B cell (primary cell): ENCODE measurements at regions not wholly inside any gene's neighbourhood (a gene's known extent, or its start where the extent isn't known, plus 50 kb on each side); places are given as distances from the start of the nearest gene placed in this dataset.

Experiments
- ATAC-seq: fragments of 200-7000 bp; cut with Tn5 transposase; one replicate; pipeline ENCODE4 v1.10.0; 2021; ENCODE audit warnings: low read depth, mild to moderate bottlenecking, moderate number of reproducible peaks, moderate library complexity
- CTCF ChIA-PET: fragments of 350-600 bp; sonication (Branson Sonifier 250); formaldehyde crosslinking; loops from one replicate; lab custom pipeline; 2021; ENCODE audit warnings: antibody characterized with exemption, inconsistent platforms; lab: Charles Lee
- POLR2A ChIA-PET: fragments of 350-600 bp; sonication (Branson Sonifier 250); formaldehyde crosslinking; loops from one replicate; lab custom pipeline; 2021; ENCODE audit warnings: antibody characterized with exemption; lab: Charles Lee
- DNase-seq: peaks from one replicate; pipeline ENCODE4 v3.0.0; 2013
- H2AFZ ChIP-seq: 2 replicates; pipeline ENCODE4 v1.6.1; 2012; ENCODE audit warnings: mild to moderate bottlenecking, low read depth, low read length; ENCODE audit not compliant: insufficient read depth, poor library complexity, severe bottlenecking
- H3K27ac ChIP-seq, 2 donors: 1 replicate in 1 of 2; 2 replicates in 1 of 2; pipeline ENCODE4 v1.5.1; 2012 to 2013; ENCODE audit warnings: low read length in 2 of 2, mild to moderate bottlenecking in 2 of 2, moderate library complexity in 1 of 2
- H3K27me3 ChIP-seq, 4 experiments: fragments of 200-600 bp in 1 of 4; sonication (generic) in 1 of 4; replicated peaks in 1 of 4; 1 replicate in 2 of 4; 2 replicates in 2 of 4; pipeline versions ENCODE4 v1.6.1 to v1.7.0; 2013 to 2016; ENCODE audit warnings: low read length in 3 of 4, mild to moderate bottlenecking in 2 of 4, mixed read lengths in 1 of 4, moderate library complexity in 1 of 4; ENCODE audit not compliant: insufficient read depth in 4 of 4, control insufficient read depth in 3 of 4; ENCODE audit errors: control extremely low read depth in 1 of 4
- H3K36me3 ChIP-seq, 2 experiments: replicated peaks in 1 of 2; 1 replicate in 1 of 2; 2 replicates in 1 of 2; pipeline versions ENCODE4 v1.6.1 to v1.7.1; 2013; ENCODE audit warnings: low read length in 1 of 2; ENCODE audit not compliant: insufficient read depth in 2 of 2, control insufficient read depth in 1 of 2; ENCODE audit errors: control extremely low read depth in 1 of 2, extremely low read depth in 1 of 2
- H3K4me1 ChIP-seq, 2 donors: fragments of 200-600 bp in 1 of 2; sonication (generic) in 1 of 2; 1 replicate in 1 of 2; 2 replicates in 1 of 2; pipeline versions ENCODE4 v1.5.1 to v1.6.1; 2013 to 2017; ENCODE audit warnings: low read length in 2 of 2; ENCODE audit not compliant: control insufficient read depth in 2 of 2, insufficient read depth in 2 of 2
- H3K4me2 ChIP-seq: replicated peaks from 2 replicates; pipeline ENCODE3; 2012; ENCODE audit warnings: mild to moderate bottlenecking, low read depth, low read length; ENCODE audit not compliant: poor library complexity, severe bottlenecking
- H3K4me3 ChIP-seq, 5 experiments: fragments of 200-600 bp in 1 of 5; sonication (generic) in 1 of 5; 1 replicate in 3 of 5; 2 replicates in 2 of 5; pipeline versions ENCODE4 v1.5.1 to v1.7.0; 2011 to 2016; ENCODE audit warnings: low read length in 4 of 5, mild to moderate bottlenecking in 4 of 5, low read depth in 2 of 5, control low read depth in 1 of 5, moderate library complexity in 1 of 5; ENCODE audit not compliant: insufficient read depth in 1 of 5; ENCODE audit errors: control extremely low read depth in 1 of 5, extremely low read depth in 1 of 5
- H3K79me2 ChIP-seq: fragments of 200-600 bp; sonication (generic); one replicate; pipeline ENCODE4 v1.6.0; 2016; ENCODE audit warnings: low read length; ENCODE audit not compliant: control insufficient read depth, insufficient read depth
- H3K9ac ChIP-seq: fragments of 200-600 bp; sonication (generic); 2 replicates; pipeline ENCODE4 v1.6.1; 2017; ENCODE audit warnings: mild to moderate bottlenecking, low read length, moderate library complexity
- H3K9me3 ChIP-seq, 3 donors: one replicate each; pipeline versions ENCODE4 v1.6.1 to v1.7.1; 2013; ENCODE audit warnings: low read length in 2 of 3; ENCODE audit not compliant: control insufficient read depth in 2 of 3, insufficient read depth in 1 of 3; ENCODE audit errors: control extremely low read depth in 1 of 3
- H4K20me1 ChIP-seq: 2 replicates; pipeline ENCODE4 v1.6.0; 2012; ENCODE audit warnings: mild to moderate bottlenecking, low read length; ENCODE audit not compliant: insufficient read depth, control insufficient read depth, poor library complexity, severe bottlenecking
- H3K27ac Mint-ChIP-seq: one replicate; pipeline ENCODE4 v1.8.0; 2021; ENCODE audit warnings: mixed read lengths
- H3K27me3 Mint-ChIP-seq: one replicate; pipeline ENCODE4 v1.8.0; 2021; ENCODE audit warnings: mixed read lengths
- H3K4me1 Mint-ChIP-seq: one replicate; pipeline ENCODE4 v1.8.0; 2021; ENCODE audit warnings: mixed read lengths
- H3K4me3 Mint-ChIP-seq: one replicate; pipeline ENCODE4 v1.8.0; 2021; ENCODE audit warnings: mixed read lengths
- H3K9me3 Mint-ChIP-seq: one replicate; pipeline ENCODE4 v1.8.0; 2022; ENCODE audit warnings: mixed read lengths; ENCODE audit not compliant: insufficient read depth
- EZH2 ChIP-seq: IDR thresholded peaks from 2 replicates; pipeline ENCODE4 v1.6.1; 2012; ENCODE audit warnings: borderline replicate concordance, low read depth, mild to moderate bottlenecking, moderate library complexity, low read length; ENCODE audit not compliant: insufficient read depth, poor library complexity, severe bottlenecking
- WGBS: methylation state at CpG from one replicate; pipeline ENCODE4 v1.1.5; 2013; ENCODE audit warnings: missing lambda C conversion rate; ENCODE audit not compliant: insufficient coverage; 5-methylcytosine and 5-hydroxymethylcytosine counted together
- intact Hi-C: fragments of 100-400 bp; cut with micrococcal nuclease; formaldehyde crosslinking; loops from one replicate; pipeline ENCODE4 v1.10.0; 2022
- TF ChIP-seq, protein P1 (sequence below): fragments of 200-600 bp; IDR thresholded peaks from one replicate; pipeline ENCODE4 v1.8.0; 2022; ENCODE audit warnings: antibody characterized with exemption, mild to moderate bottlenecking

- ChIA-PET POLR2A (no interaction called here), CTCF (interaction anchor here (1.0 kb wide), 1 partner anchor 11 kb away, joined by 3 read pairs; no protein-coding TSS in a partner anchor)
- intact Hi-C loops, result no loop called here
- Histone ChIP-seq H3K36me3 (no peaks in the 10 kb centered on the region), H2AFZ (no peak overlapping the region), H3K27ac (no peak overlapping the region), H3K9ac (no peak overlapping the region), H4K20me1 (no peaks in the 10 kb centered on the region), H3K4me3 (no peak overlapping the region), H3K27me3 (no peaks in the 10 kb centered on the region), H3K4me2 (no peak overlapping the region), H3K4me1 (no peaks in the 10 kb centered on the region), H3K79me2 (no peaks in the 10 kb centered on the region), H3K9me3 (no peaks in the 10 kb centered on the region)
- Mint-ChIP-seq H3K9me3 (no peaks in the 10 kb centered on the region), H3K4me1 (no peaks in the 10 kb centered on the region), H3K4me3 (no peak overlapping the region), H3K27ac (no peak overlapping the region), H3K27me3 (peaks cover 17% of the 10 kb centered on the region)
- no peak for DNase-seq
- WGBS, result 46% methylated on average over 4 of the region's 5 CpGs
- TF ChIP-seq, protein P1, sequence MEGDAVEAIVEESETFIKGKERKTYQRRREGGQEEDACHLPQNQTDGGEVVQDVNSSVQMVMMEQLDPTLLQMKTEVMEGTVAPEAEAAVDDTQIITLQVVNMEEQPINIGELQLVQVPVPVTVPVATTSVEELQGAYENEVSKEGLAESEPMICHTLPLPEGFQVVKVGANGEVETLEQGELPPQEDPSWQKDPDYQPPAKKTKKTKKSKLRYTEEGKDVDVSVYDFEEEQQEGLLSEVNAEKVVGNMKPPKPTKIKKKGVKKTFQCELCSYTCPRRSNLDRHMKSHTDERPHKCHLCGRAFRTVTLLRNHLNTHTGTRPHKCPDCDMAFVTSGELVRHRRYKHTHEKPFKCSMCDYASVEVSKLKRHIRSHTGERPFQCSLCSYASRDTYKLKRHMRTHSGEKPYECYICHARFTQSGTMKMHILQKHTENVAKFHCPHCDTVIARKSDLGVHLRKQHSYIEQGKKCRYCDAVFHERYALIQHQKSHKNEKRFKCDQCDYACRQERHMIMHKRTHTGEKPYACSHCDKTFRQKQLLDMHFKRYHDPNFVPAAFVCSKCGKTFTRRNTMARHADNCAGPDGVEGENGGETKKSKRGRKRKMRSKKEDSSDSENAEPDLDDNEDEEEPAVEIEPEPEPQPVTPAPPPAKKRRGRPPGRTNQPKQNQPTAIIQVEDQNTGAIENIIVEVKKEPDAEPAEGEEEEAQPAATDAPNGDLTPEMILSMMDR, result no peak
- no peak for TF ChIP-seq EZH2
- no peak for ATAC-seq
Measured at GRCh38 chr2:182636699-182637098, 79.4 kb upstream of the DNAJC10 start.

- Mint-ChIP-seq H3K9me3 (no peaks in the 10 kb centered on the region), H3K4me1 (peaks cover 2% of the 10 kb centered on the region), H3K27me3 (peaks cover 7% of the 10 kb centered on the region), H3K27ac (no peak overlapping the region), H3K4me3 (no peak overlapping the region)
- DNase-seq, result no peak
- Histone ChIP-seq H3K27ac (no peak overlapping the region), H3K27me3 (no peaks in the 10 kb centered on the region), H3K36me3 (no peaks in the 10 kb centered on the region), H3K9me3 (no peaks in the 10 kb centered on the region), H3K4me2 (no peak overlapping the region), H2AFZ (no peak overlapping the region), H3K4me3 (no peak overlapping the region), H3K79me2 (no peaks in the 10 kb centered on the region), H3K4me1 (no peaks in the 10 kb centered on the region), H4K20me1 (no peaks in the 10 kb centered on the region), H3K9ac (no peak overlapping the region)
- intact Hi-C loops, result no loop called here
- ChIA-PET CTCF (no interaction called here), POLR2A (no interaction called here)
- TF ChIP-seq, protein P1, result no peak
- no peak for TF ChIP-seq EZH2
- WGBS, result no CpG with 5 or more reads among the region's 2 CpGs
- ATAC-seq, result no peak
Measured at GRCh38 chr2:182638667-182639066, 77.4 kb upstream of the DNAJC10 start.
